ENCODE measurements at regions not wholly inside any gene's neighbourhood (a gene's known extent, or its start where the extent isn't known, plus 50 kb on each side); places are given as distances from the start of the nearest gene placed in this dataset.

GRCh38 chr2:120592084-120592483 is 143.6 kb upstream of the GLI2 start:
- no peak for TF ChIP-seq CTCF (IDR thresholded peaks at IDR 0.05; ENCODE audit: control insufficient read depth, insufficient read depth, low read depth, low read length, missing control alignments)
- no peak for DNase-seq (ENCODE audit: low read depth)
- no peak overlapping the region for H3K4me3 ChIP-seq (ENCODE audit: control insufficient read depth, low read depth, low read length)

- DNase-seq (ENCODE audit: low read depth), result no peak
- no peak for TF ChIP-seq CTCF (IDR thresholded peaks at IDR 0.05; ENCODE audit: control insufficient read depth, insufficient read depth, low read depth, low read length, missing control alignments)
- H3K4me3 ChIP-seq (ENCODE audit: control insufficient read depth, low read depth, low read length), result no peak overlapping the region
Observed at GRCh38 chr2:120593921-120594686, 141.6 kb upstream of the GLI2 start.

- no peak for TF ChIP-seq CTCF (IDR thresholded peaks at IDR 0.05; ENCODE audit: control insufficient read depth, insufficient read depth, low read depth, low read length, missing control alignments)
- DNase-seq (ENCODE audit: low read depth), result no peak
- H3K4me3 ChIP-seq (ENCODE audit: control insufficient read depth, low read depth, low read length), result no peak overlapping the region
Observed at GRCh38 chr2:120594856-120595685, 140.6 kb upstream of the GLI2 start.

- no peak for DNase-seq (ENCODE audit: low read depth)
- no peak for TF ChIP-seq CTCF (IDR thresholded peaks at IDR 0.05; ENCODE audit: control insufficient read depth, insufficient read depth, low read depth, low read length, missing control alignments)
- H3K4me3 ChIP-seq (ENCODE audit: control insufficient read depth, low read depth, low read length), result no peak overlapping the region
Observed at GRCh38 chr2:120595739-120596138, 139.9 kb upstream of the GLI2 start.

- H3K4me3 ChIP-seq (ENCODE audit: control insufficient read depth, low read depth, low read length), result no peak overlapping the region
- no peak for DNase-seq (ENCODE audit: low read depth)
- no peak for TF ChIP-seq CTCF (IDR thresholded peaks at IDR 0.05; ENCODE audit: control insufficient read depth, insufficient read depth, low read depth, low read length, missing control alignments)
Observed at GRCh38 chr2:120596191-120596811, 139.4 kb upstream of the GLI2 start.

GRCh38 chr2:120596990-120597594 is 138.6 kb upstream of the GLI2 start:
- DNase-seq (ENCODE audit: low read depth), result peak; percentile 81
- no peak for TF ChIP-seq CTCF (IDR thresholded peaks at IDR 0.05; ENCODE audit: control insufficient read depth, insufficient read depth, low read depth, low read length, missing control alignments)
- H3K4me3 ChIP-seq (ENCODE audit: control insufficient read depth, low read depth, low read length), result no peak overlapping the region

Measured in AG09309 (cell line).